ENCODE measurements at regions not wholly inside any gene's neighbourhood (a gene's known extent, or its start where the extent isn't known, plus 50 kb on each side); places are given as distances from the start of the nearest gene placed in this dataset.
A peak's percentile ranks its signal among the peaks of the same experiment; 100 is the strongest.

- H3K79me2 ChIP-seq (ENCODE audit: control insufficient read depth, insufficient read depth, low read length): no peaks in the 10 kb centered on the region
- no peaks in the 10 kb centered on the region for H3K9me1 ChIP-seq (replicated peaks; ENCODE audit: control insufficient read depth, extremely low read depth, insufficient read depth, low read length)
- peak overlapping the region; percentile 62 for H3K4me2 ChIP-seq (ENCODE audit: insufficient read depth, low read length)
- peak overlapping the region; percentile 15 for H3K9ac ChIP-seq (replicated peaks; ENCODE audit: extremely low read depth, insufficient read depth, low read length)
- POLR2A ChIA-PET: no interaction called here
- TF ChIP-seq CTCF (IDR thresholded peaks at IDR 0.05; ENCODE audit: extremely low read depth in 1 of 2, insufficient read depth in 1 of 2, low read depth in 1 of 2, low read length in 2 of 2): no peak
- TF ChIP-seq POLR2A (IDR thresholded peaks at IDR 0.05; ENCODE audit: low read depth, low read length): no peak
- TF ChIP-seq GATA2 (IDR thresholded peaks at IDR 0.05; ENCODE audit: insufficient read depth, insufficient read length, low read depth, low read length): peak; percentile 62
- peak; percentile 38 for TF ChIP-seq JUN (IDR thresholded peaks at IDR 0.05; ENCODE audit: borderline replicate concordance, insufficient read depth, insufficient read length, low read depth)
- peak; percentile 39 for TF ChIP-seq POLR2AphosphoS5 (IDR thresholded peaks at IDR 0.05; ENCODE audit: insufficient read depth, low read depth, low read length)
- no peak for TF ChIP-seq MAX (IDR thresholded peaks at IDR 0.05; ENCODE audit: insufficient read depth, insufficient read length)
- no peak for TF ChIP-seq MYC (IDR thresholded peaks at IDR 0.05; ENCODE audit: low read depth, low read length)
- TF ChIP-seq EZH2 (IDR thresholded peaks at IDR 0.05; ENCODE audit: borderline replicate concordance, low read depth, low read length, severe bottlenecking): no peak
- peak; percentile 97 for TF ChIP-seq FOS (IDR thresholded peaks at IDR 0.05; ENCODE audit: borderline replicate concordance, insufficient read depth, low read length)
- H3K27me3 ChIP-seq (ENCODE audit: control insufficient read depth in 2 of 2, insufficient read depth in 2 of 2, low read length in 2 of 2): no peaks in the 10 kb centered on the region
- peaks cover 14% of the 10 kb centered on the region for H3K4me1 ChIP-seq (ENCODE audit: control insufficient read depth, extremely low read depth, insufficient read depth, low read length)
- H3K36me3 ChIP-seq (ENCODE audit: control insufficient read depth in 2 of 2, extremely low read depth in 1 of 2, insufficient read depth in 2 of 2, low read length in 2 of 2): no peaks in the 10 kb centered on the region
- H3K27ac ChIP-seq (ENCODE audit: insufficient read depth, low read depth, low read length): peak overlapping the region; percentile 45
- BruUV-seq (replicated peaks): no TSS peak
- dilution Hi-C loops (cut with MboI; ENCODE audit: extremely low pct_ligation_motif_present, low sequenced_read_pairs) (no loop called here), intact Hi-C loops (cut with micrococcal nuclease) (no loop called here)
- H4K20me1 ChIP-seq (replicated peaks; ENCODE audit: control insufficient read depth, extremely low read depth, insufficient read depth, low read length): no peaks in the 10 kb centered on the region
- CTCF ChIA-PET: interaction anchor here (0.6 to 2.0 kb wide), 10 partner anchors 8 to 931 kb away, joined by 3 to 6 read pairs (median 4); no protein-coding TSS in a partner anchor
- H3K4me3 ChIP-seq (replicated peaks in 1 of 3; ENCODE audit: insufficient read depth in 1 of 3, low read depth in 1 of 3, low read length in 3 of 3): no peak overlapping the region
- FAIRE-seq: peak; percentile 79
- no peaks in the 10 kb centered on the region for H3K9me3 ChIP-seq (replicated peaks; ENCODE audit: control insufficient read depth, insufficient read depth, low read length)
- H2AFZ ChIP-seq (ENCODE audit: low read depth, low read length): no peak overlapping the region
- peak; percentile 75 for DNase-seq (ENCODE audit: low read depth, low spot score)
Observed at GRCh38 chr5:104513121-104513602, 950.6 kb upstream of the NUDT12 start.

All from endothelial cell of umbilical vein (primary cell).